ENCODE measurements at regions not wholly inside any gene's neighbourhood (a gene's known extent, or its start where the extent isn't known, plus 50 kb on each side); places are given as distances from the start of the nearest gene placed in this dataset.

GRCh38 chr11:119853581-119854360 lies 124.8 kb upstream of the NECTIN1 start:
- no peak for TF ChIP-seq CTCF (IDR thresholded peaks at IDR 0.05; ENCODE audit: insufficient read depth, low read depth, low read length)
- TF ChIP-seq EZH2 (IDR thresholded peaks at IDR 0.05; ENCODE audit: insufficient read depth, low read length) = no peak

All from astrocyte (in vitro differentiated cells and primary cell).